PC-3 (cell line): ENCODE measurements at regions not wholly inside any gene's neighbourhood (a gene's known extent, or its start where the extent isn't known, plus 50 kb on each side); places are given as distances from the start of the nearest gene placed in this dataset.

Source experiments
- EZH2 ChIP-seq: fragments of 300-600 bp; sonication (generic); IDR thresholded peaks from one replicate; pipeline ENCODE4 v1.6.1; 2017; ENCODE audit warnings: antibody characterized with exemption, mild to moderate bottlenecking, low read length; ENCODE audit not compliant: unreplicated experiment
- TF ChIP-seq, protein P1 (sequence below): fragments of 300-600 bp; sonication (generic); conservative IDR thresholded peaks from 2 replicates; pipeline ENCODE4 v1.5.1; 2017; ENCODE audit warnings: antibody characterized with exemption, low read depth, mild to moderate bottlenecking, low read length

DNA sequence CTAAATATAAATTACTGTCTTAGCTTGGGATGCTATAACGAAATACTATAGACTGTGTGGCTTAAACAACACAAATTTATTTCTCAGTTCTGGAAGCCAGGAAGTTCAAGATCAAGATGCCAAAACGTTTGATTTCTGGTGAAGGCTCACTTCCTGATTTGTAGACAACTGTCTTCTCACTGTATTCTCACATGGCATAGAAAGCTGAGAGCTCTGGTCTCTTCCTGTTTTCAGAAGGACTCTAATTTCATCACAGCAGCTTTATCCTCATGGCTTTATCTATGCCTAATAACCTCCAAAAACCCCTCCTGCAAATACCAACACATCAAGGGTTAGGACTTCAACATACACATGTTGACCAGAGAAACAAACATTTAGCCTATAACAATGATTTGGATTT lies 1795.5 kb downstream of the MRPL39 start:
- TF ChIP-seq, protein P1, sequence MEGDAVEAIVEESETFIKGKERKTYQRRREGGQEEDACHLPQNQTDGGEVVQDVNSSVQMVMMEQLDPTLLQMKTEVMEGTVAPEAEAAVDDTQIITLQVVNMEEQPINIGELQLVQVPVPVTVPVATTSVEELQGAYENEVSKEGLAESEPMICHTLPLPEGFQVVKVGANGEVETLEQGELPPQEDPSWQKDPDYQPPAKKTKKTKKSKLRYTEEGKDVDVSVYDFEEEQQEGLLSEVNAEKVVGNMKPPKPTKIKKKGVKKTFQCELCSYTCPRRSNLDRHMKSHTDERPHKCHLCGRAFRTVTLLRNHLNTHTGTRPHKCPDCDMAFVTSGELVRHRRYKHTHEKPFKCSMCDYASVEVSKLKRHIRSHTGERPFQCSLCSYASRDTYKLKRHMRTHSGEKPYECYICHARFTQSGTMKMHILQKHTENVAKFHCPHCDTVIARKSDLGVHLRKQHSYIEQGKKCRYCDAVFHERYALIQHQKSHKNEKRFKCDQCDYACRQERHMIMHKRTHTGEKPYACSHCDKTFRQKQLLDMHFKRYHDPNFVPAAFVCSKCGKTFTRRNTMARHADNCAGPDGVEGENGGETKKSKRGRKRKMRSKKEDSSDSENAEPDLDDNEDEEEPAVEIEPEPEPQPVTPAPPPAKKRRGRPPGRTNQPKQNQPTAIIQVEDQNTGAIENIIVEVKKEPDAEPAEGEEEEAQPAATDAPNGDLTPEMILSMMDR: no peak
- no peak for TF ChIP-seq EZH2
